ENCODE measurements at regions not wholly inside any gene's neighbourhood (a gene's known extent, or its start where the extent isn't known, plus 50 kb on each side); places are given as distances from the start of the nearest gene placed in this dataset.

DNA sequence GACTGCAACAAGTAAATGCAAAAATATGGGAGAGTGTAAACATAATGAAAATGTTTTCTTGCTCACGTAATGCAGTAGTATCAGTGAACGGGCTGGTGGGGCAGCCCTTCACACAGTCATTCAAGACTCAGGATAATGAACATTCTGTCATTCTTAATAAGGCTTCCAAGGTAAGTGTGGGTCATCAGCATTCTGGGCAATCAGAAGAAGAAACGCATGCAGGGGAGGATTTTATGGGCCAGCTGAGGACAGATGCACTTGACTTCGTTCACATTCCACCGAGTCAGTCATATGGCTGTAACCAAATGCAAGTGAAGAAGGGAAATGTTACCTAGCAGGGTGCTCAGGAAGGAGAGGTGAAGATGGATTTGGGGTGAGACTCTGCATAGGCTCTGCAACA, 68.0 kb upstream of the MAP9 start:
- TF ChIP-seq, protein P1, sequence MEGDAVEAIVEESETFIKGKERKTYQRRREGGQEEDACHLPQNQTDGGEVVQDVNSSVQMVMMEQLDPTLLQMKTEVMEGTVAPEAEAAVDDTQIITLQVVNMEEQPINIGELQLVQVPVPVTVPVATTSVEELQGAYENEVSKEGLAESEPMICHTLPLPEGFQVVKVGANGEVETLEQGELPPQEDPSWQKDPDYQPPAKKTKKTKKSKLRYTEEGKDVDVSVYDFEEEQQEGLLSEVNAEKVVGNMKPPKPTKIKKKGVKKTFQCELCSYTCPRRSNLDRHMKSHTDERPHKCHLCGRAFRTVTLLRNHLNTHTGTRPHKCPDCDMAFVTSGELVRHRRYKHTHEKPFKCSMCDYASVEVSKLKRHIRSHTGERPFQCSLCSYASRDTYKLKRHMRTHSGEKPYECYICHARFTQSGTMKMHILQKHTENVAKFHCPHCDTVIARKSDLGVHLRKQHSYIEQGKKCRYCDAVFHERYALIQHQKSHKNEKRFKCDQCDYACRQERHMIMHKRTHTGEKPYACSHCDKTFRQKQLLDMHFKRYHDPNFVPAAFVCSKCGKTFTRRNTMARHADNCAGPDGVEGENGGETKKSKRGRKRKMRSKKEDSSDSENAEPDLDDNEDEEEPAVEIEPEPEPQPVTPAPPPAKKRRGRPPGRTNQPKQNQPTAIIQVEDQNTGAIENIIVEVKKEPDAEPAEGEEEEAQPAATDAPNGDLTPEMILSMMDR (IDR thresholded peaks at IDR 0.05) = no peak
- TF ChIP-seq TAF1 (IDR thresholded peaks at IDR 0.05; ENCODE audit: borderline replicate concordance, low read depth, low read length) = no peak
- no peak for TF ChIP-seq POLR2AphosphoS5 (IDR thresholded peaks at IDR 0.05; ENCODE audit: low read depth, low read length)
- TF ChIP-seq, protein P2, sequence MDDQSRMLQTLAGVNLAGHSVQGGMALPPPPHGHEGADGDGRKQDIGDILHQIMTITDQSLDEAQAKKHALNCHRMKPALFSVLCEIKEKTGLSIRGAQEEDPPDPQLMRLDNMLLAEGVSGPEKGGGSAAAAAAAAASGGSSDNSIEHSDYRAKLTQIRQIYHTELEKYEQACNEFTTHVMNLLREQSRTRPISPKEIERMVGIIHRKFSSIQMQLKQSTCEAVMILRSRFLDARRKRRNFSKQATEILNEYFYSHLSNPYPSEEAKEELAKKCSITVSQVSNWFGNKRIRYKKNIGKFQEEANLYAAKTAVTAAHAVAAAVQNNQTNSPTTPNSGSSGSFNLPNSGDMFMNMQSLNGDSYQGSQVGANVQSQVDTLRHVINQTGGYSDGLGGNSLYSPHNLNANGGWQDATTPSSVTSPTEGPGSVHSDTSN (IDR thresholded peaks at IDR 0.05) = no peak
- TF ChIP-seq SMC3 (IDR thresholded peaks at IDR 0.05; ENCODE audit: low read depth, low read length) = no peak
